Sigmoid colon (tissue), 4 donors: ENCODE measurements at regions not wholly inside any gene's neighbourhood (a gene's known extent, or its start where the extent isn't known, plus 50 kb on each side); places are given as distances from the start of the nearest gene placed in this dataset.

ENCODE experiments used
- CTCF ChIP-seq, 4 experiments: fragments of 450-650 bp in 3 of 4; fragments of 200-600 bp in 1 of 4; IDR thresholded peaks; one replicate each; pipeline ENCODE4 v1.5.1; 2016 to 2019; ENCODE audit warnings: antibody characterized with exemption in 4 of 4, mild to moderate bottlenecking in 3 of 4, moderate library complexity in 2 of 4
- POLR2AphosphoS5 ChIP-seq, 4 donors: sonication (generic); formaldehyde crosslinking; IDR thresholded peaks; one replicate each; pipeline ENCODE4 v1.6.1; 2017; ENCODE audit warnings: antibody characterized with exemption in 4 of 4

GRCh38 chr2:18186816-18187613 lies 308.5 kb downstream of the KCNS3 start:
- TF ChIP-seq POLR2AphosphoS5 (IDR thresholded peaks at IDR 0.05) (no peak), CTCF (IDR thresholded peaks at IDR 0.05) (no peak)
